Loucy (cell line): ENCODE measurements at regions not wholly inside any gene's neighbourhood (a gene's known extent, or its start where the extent isn't known, plus 50 kb on each side); places are given as distances from the start of the nearest gene placed in this dataset.

Experiments used
- H2AFZ ChIP-seq: fragments of 200-600 bp; sonication (generic); 2 replicates; pipeline ENCODE4 v1.6.0; 2016; ENCODE audit warnings: antibody characterized with exemption, mild to moderate bottlenecking, low read length, moderate library complexity
- H3F3A ChIP-seq: fragments of 200-600 bp; 2 replicates; pipeline ENCODE4 v1.6.0; 2016; ENCODE audit warnings: antibody characterized with exemption, low read depth, mild to moderate bottlenecking
- H3K27me3 ChIP-seq: fragments of 200-600 bp; sonication (generic); 2 replicates; pipeline ENCODE4 v1.6.1; 2014; ENCODE audit warnings: low read length, mild to moderate bottlenecking; ENCODE audit not compliant: insufficient read depth, poor library complexity, severe bottlenecking
- H3K36me3 ChIP-seq: fragments of 200-600 bp; sonication (generic); 2 replicates; pipeline ENCODE4 v1.6.1; 2016; ENCODE audit warnings: low read length; ENCODE audit not compliant: insufficient read depth
- H3K4me1 ChIP-seq: fragments of 200-600 bp; sonication (generic); 2 replicates; pipeline ENCODE4 v1.5.1; 2014; ENCODE audit warnings: low read length, mild to moderate bottlenecking; ENCODE audit not compliant: insufficient read depth, poor library complexity, severe bottlenecking
- H3K4me2 ChIP-seq: fragments of 200-600 bp; sonication (generic); 2 replicates; pipeline ENCODE4 v1.6.0; 2014; ENCODE audit warnings: antibody characterized with exemption, low read length, low read depth, mild to moderate bottlenecking; ENCODE audit not compliant: poor library complexity, severe bottlenecking
- H3K4me3 ChIP-seq: fragments of 200-600 bp; sonication (generic); 2 replicates; pipeline ENCODE4 v1.5.1; 2014; ENCODE audit warnings: low read length, mild to moderate bottlenecking, mixed read lengths; ENCODE audit not compliant: poor library complexity, severe bottlenecking
- H3K79me2 ChIP-seq: fragments of 200-600 bp; sonication (generic); 2 replicates; pipeline ENCODE4 v1.6.1; 2014; ENCODE audit warnings: low read length; ENCODE audit not compliant: insufficient read depth
- H3K9ac ChIP-seq: fragments of 200-600 bp; sonication (generic); 2 replicates; pipeline ENCODE4 v1.6.0; 2014; ENCODE audit warnings: mild to moderate bottlenecking, low read depth, low read length, moderate library complexity; ENCODE audit not compliant: poor library complexity, severe bottlenecking
- H3K9me2 ChIP-seq: fragments of 200-600 bp; sonication (generic); replicated peaks from 2 replicates; pipeline ENCODE4 v1.6.1; 2016; ENCODE audit warnings: low read depth, low read length, mixed read lengths
- H3K9me3 ChIP-seq: fragments of 200-600 bp; sonication (generic); 2 replicates; pipeline ENCODE4 v1.6.1; 2014; ENCODE audit warnings: mild to moderate bottlenecking, antibody characterized with exemption, low read length, low read depth; ENCODE audit not compliant: insufficient read depth
- H4K20me1 ChIP-seq: fragments of 200-600 bp; sonication (generic); 2 replicates; pipeline ENCODE4 v1.6.0; 2014; ENCODE audit warnings: antibody characterized with exemption, low read length, mild to moderate bottlenecking; ENCODE audit not compliant: insufficient read depth, poor library complexity, severe bottlenecking
- EZH2phosphoT487 ChIP-seq: fragments of 200-600 bp; IDR thresholded peaks from 2 replicates; pipeline ENCODE4 v1.6.1; 2018; ENCODE audit warnings: antibody characterized with exemption, mild to moderate bottlenecking, moderate library complexity, borderline replicate concordance
- TF ChIP-seq, protein P1 (sequence below): fragments of 200-600 bp; sonication (generic); conservative IDR thresholded peaks from 2 replicates; pipeline ENCODE4 v1.5.1; 2014; ENCODE audit warnings: mild to moderate bottlenecking, antibody characterized with exemption, low read length

DNA sequence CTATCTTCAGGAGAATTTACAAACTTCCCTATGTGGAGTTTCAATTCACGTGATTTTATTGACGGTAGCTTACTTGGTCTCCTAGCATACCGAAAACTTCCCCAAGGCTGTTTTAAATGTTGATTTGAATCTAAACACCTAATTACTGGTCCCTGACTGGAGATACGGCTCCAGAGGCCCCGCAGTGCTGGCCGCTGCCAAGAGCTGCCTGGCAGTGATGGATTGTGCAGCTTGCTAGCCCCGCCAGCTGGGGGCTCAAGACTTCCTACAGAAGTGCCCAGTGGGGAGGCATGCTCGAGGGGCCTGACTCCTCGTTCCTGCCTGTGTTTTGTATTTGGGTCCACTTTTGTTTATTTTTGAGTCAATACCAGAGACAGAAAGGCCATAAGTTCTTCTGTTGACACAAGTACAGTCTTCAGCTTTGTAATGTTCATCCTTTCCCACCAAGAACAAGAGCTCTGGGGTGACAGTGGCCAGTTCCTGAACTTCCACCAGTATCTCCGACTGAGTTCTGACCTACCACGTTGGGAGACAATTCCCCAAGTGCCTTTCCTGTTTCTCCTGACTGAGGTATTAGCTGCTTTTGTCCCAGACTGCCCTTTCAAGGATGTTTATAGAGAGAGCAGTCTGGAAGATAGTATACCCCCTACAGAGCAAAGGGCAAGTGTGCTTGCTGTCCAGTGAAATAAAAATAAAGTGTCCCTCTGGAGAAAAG lies 80.7 kb upstream of the CXCL12 start:
- H3K27me3 ChIP-seq: no peaks in the 10 kb centered on the region
- no peak overlapping the region for H3K4me2 ChIP-seq
- H4K20me1 ChIP-seq: no peaks in the 10 kb centered on the region
- no peaks in the 10 kb centered on the region for H3K9me2 ChIP-seq
- H3K9ac ChIP-seq: no peak overlapping the region
- no peak for TF ChIP-seq EZH2phosphoT487
- TF ChIP-seq, protein P1, sequence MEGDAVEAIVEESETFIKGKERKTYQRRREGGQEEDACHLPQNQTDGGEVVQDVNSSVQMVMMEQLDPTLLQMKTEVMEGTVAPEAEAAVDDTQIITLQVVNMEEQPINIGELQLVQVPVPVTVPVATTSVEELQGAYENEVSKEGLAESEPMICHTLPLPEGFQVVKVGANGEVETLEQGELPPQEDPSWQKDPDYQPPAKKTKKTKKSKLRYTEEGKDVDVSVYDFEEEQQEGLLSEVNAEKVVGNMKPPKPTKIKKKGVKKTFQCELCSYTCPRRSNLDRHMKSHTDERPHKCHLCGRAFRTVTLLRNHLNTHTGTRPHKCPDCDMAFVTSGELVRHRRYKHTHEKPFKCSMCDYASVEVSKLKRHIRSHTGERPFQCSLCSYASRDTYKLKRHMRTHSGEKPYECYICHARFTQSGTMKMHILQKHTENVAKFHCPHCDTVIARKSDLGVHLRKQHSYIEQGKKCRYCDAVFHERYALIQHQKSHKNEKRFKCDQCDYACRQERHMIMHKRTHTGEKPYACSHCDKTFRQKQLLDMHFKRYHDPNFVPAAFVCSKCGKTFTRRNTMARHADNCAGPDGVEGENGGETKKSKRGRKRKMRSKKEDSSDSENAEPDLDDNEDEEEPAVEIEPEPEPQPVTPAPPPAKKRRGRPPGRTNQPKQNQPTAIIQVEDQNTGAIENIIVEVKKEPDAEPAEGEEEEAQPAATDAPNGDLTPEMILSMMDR: no peak
- no peaks in the 10 kb centered on the region for H3K9me3 ChIP-seq
- H3F3A ChIP-seq: no peaks in the 10 kb centered on the region
- H2AFZ ChIP-seq: no peak overlapping the region
- no peaks in the 10 kb centered on the region for H3K79me2 ChIP-seq
- H3K36me3 ChIP-seq: no peaks in the 10 kb centered on the region
- no peaks in the 10 kb centered on the region for H3K4me1 ChIP-seq
- no peak overlapping the region for H3K4me3 ChIP-seq

DNA sequence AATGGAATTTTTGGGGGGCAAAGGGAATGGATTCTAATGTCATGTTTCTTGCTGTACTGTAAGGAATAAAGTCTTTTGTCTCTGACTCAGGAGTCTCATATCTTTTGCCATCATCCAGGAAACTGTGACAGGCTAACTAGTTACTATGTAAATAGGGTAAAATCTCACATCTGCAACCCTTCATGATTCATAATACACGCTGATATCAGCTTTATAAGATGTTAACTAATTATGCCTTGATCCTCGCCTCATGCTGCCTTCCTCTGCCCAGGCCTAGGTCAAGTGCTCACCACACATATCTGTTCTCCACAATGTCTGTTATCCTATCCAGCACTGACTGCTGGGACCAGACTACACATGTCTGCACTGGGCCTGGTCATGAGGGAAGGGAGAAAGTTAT lies 81.3 kb upstream of the CXCL12 start:
- TF ChIP-seq EZH2phosphoT487: no peak
- TF ChIP-seq, protein P1: no peak
- Histone ChIP-seq H3K9me2 (no peaks in the 10 kb centered on the region), H4K20me1 (no peaks in the 10 kb centered on the region)

DNA sequence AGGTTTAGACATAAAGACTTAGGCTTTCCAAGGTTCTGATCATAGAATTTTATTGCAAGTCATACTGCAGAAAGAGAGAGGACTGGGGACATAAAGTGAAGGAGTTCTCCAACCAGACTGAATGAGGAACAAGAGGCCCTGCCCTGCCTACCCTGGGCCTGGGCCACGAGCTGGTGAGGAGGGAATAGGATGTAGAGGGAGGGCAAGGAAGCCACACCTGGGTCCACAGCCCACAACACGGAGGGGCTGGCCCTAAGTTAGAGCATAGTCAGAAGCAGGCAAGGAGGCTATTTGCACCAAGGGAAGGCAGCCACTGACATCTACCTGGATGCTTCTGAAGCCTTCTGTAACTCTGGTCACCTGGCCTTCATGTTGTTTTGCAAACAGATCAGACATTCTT lies 82.2 kb upstream of the CXCL12 start:
- Histone ChIP-seq H3K27me3 (no peaks in the 10 kb centered on the region), H3K9ac (no peak overlapping the region), H3K36me3 (no peaks in the 10 kb centered on the region), H4K20me1 (no peaks in the 10 kb centered on the region), H3F3A (no peaks in the 10 kb centered on the region), H2AFZ (no peak overlapping the region), H3K4me2 (no peak overlapping the region), H3K9me2 (no peaks in the 10 kb centered on the region), H3K4me1 (no peaks in the 10 kb centered on the region), H3K79me2 (no peaks in the 10 kb centered on the region), H3K4me3 (no peak overlapping the region), H3K9me3 (no peaks in the 10 kb centered on the region)
- TF ChIP-seq, protein P1: no peak
- no peak for TF ChIP-seq EZH2phosphoT487

More for the DNA sequence above, 81.3 kb upstream of the CXCL12 start:
- Histone ChIP-seq H3K36me3 (no peaks in the 10 kb centered on the region), H3F3A (no peaks in the 10 kb centered on the region), H2AFZ (no peak overlapping the region), H3K79me2 (no peaks in the 10 kb centered on the region), H3K4me2 (no peak overlapping the region), H3K27me3 (no peaks in the 10 kb centered on the region), H3K9ac (no peak overlapping the region), H3K9me3 (no peaks in the 10 kb centered on the region), H3K4me1 (no peaks in the 10 kb centered on the region), H3K4me3 (no peak overlapping the region)
